ACHN (cell line): ENCODE measurements at regions not wholly inside any gene's neighbourhood (a gene's known extent, or its start where the extent isn't known, plus 50 kb on each side); places are given as distances from the start of the nearest gene placed in this dataset.
A peak's percentile ranks its signal among the peaks of the same experiment; 100 is the strongest.

Experiments used
- DNase-seq: peaks from one replicate; pipeline ENCODE4 v3.0.0-alpha.2; 2015
- in situ Hi-C: cut with HindIII; loops from 2 replicates; pipeline ENCODE4 v1.10.0; 2017; ENCODE audit warnings: low sequenced_read_pairs, low pct_ligation_motif_present, low pct_unique_long_range_greater_than_20kb

- in situ Hi-C loops = no loop called here
- no peak for DNase-seq
These were observed 552.0 kb downstream of the IRS1 start for GRCh38 chr2:226247289-226248275.

GRCh38 chr2:226234187-226234586 is 565.4 kb downstream of the IRS1 start:
- in situ Hi-C loops = no loop called here
- no peak for DNase-seq

GRCh38 chr2:226233388-226233787 is 566.2 kb downstream of the IRS1 start:
- in situ Hi-C loops = no loop called here
- no peak for DNase-seq

GRCh38 chr2:226228080-226228479 is 571.5 kb downstream of the IRS1 start:
- DNase-seq = no peak
- in situ Hi-C loops = no loop called here

- in situ Hi-C loops = no loop called here
- DNase-seq = no peak
These were observed 572.3 kb downstream of the IRS1 start for GRCh38 chr2:226227341-226227740.

GRCh38 chr2:226223704-226224103 is 575.9 kb downstream of the IRS1 start:
- in situ Hi-C loops = no loop called here
- DNase-seq = no peak

- in situ Hi-C loops = no loop called here
These were observed 579.1 kb downstream of the IRS1 start for GRCh38 chr2:226220511-226220910.

GRCh38 chr2:226217191-226217590 is 582.4 kb downstream of the IRS1 start:
- in situ Hi-C loops = no loop called here
- no peak for DNase-seq

More at GRCh38 chr2:226220511-226220910, 579.1 kb downstream of the IRS1 start:
- no peak for DNase-seq

- DNase-seq = no peak
- in situ Hi-C loops = no loop called here
These were observed 583.0 kb downstream of the IRS1 start for GRCh38 chr2:226216575-226216974.

GRCh38 chr2:226215902-226216503 is 583.6 kb downstream of the IRS1 start:
- DNase-seq = peak; percentile 76
- in situ Hi-C loops = no loop called here

GRCh38 chr2:226213717-226214116 is 585.9 kb downstream of the IRS1 start:
- in situ Hi-C loops = no loop called here
- peak; percentile 43 for DNase-seq

- peak; percentile 20 for DNase-seq
- in situ Hi-C loops = no loop called here
These were observed 588.2 kb downstream of the IRS1 start for GRCh38 chr2:226211439-226211838.

- DNase-seq = no peak
- in situ Hi-C loops = no loop called here
These were observed 590.9 kb downstream of the IRS1 start for GRCh38 chr2:226208726-226209125.

GRCh38 chr2:226207671-226208070 is 591.9 kb downstream of the IRS1 start:
- DNase-seq = no peak
- in situ Hi-C loops = no loop called here

GRCh38 chr2:226199555-226199954 is 600.1 kb downstream of the IRS1 start:
- in situ Hi-C loops = no loop called here

GRCh38 chr2:226198956-226199355 is 600.7 kb downstream of the IRS1 start:
- in situ Hi-C loops = no loop called here
- no peak for DNase-seq

More at GRCh38 chr2:226199555-226199954, 600.1 kb downstream of the IRS1 start:
- DNase-seq = no peak

- no peak for DNase-seq
- in situ Hi-C loops = no loop called here
These were observed 609.0 kb downstream of the IRS1 start for GRCh38 chr2:226190479-226191252.

GRCh38 chr2:226189061-226189460 is 610.6 kb downstream of the IRS1 start:
- in situ Hi-C loops = no loop called here
- no peak for DNase-seq

GRCh38 chr2:226187616-226188015 is 612.0 kb downstream of the IRS1 start:
- in situ Hi-C loops = no loop called here
- no peak for DNase-seq
